ENCODE measurements at regions not wholly inside any gene's neighbourhood (a gene's known extent, or its start where the extent isn't known, plus 50 kb on each side); places are given as distances from the start of the nearest gene placed in this dataset.
"Not testable (repeated sequence)": the region's sequence is repeated elsewhere in the genome, so short reads cannot be mapped to it uniquely, and the experiment has no call there.

GRCh38 chr6:67133973-67134372, 1426.9 kb upstream of the EYS start:
- no peak for DNase-seq

GRCh38 chr6:67131827-67132226, 1424.8 kb upstream of the EYS start:
- no peak for DNase-seq

- no peak for DNase-seq
Observed at GRCh38 chr6:67129780-67130179, 1422.8 kb upstream of the EYS start.

- no peak for DNase-seq
Observed at GRCh38 chr6:67127041-67127440, 1420.0 kb upstream of the EYS start.

- DNase-seq = no peak
Observed at GRCh38 chr6:67121115-67121514, 1414.1 kb upstream of the EYS start.

- DNase-seq = no peak
Observed at GRCh38 chr6:67112120-67112519, 1405.1 kb upstream of the EYS start.

- DNase-seq = no peak
Observed at GRCh38 chr6:67102743-67103142, 1395.7 kb upstream of the EYS start.

- DNase-seq = not testable (repeated sequence)
Observed at GRCh38 chr6:67095618-67096226, 1388.7 kb upstream of the EYS start.

GRCh38 chr6:67094431-67094946, 1387.5 kb upstream of the EYS start:
- no peak for DNase-seq

GRCh38 chr6:67073938-67074337, 1366.9 kb upstream of the EYS start:
- no peak for DNase-seq

- no peak for DNase-seq
Observed at GRCh38 chr6:67068781-67069180, 1361.8 kb upstream of the EYS start.

GRCh38 chr6:67064323-67064722, 1357.3 kb upstream of the EYS start:
- no peak for DNase-seq

- no peak for DNase-seq
Observed at GRCh38 chr6:67047996-67048395, 1341.0 kb upstream of the EYS start.

GRCh38 chr6:67045076-67045475, 1338.0 kb upstream of the EYS start:
- no peak for DNase-seq

GRCh38 chr6:67031451-67031850, 1324.4 kb upstream of the EYS start:
- DNase-seq = no peak

GRCh38 chr6:67030861-67031260, 1323.8 kb upstream of the EYS start:
- DNase-seq = no peak

- DNase-seq = no peak
Observed at GRCh38 chr6:67016921-67017460, 1310.0 kb upstream of the EYS start.

GRCh38 chr6:67011441-67011840, 1304.4 kb upstream of the EYS start:
- no peak for DNase-seq

GRCh38 chr6:67009818-67010217, 1302.8 kb upstream of the EYS start:
- no peak for DNase-seq

- DNase-seq = no peak
Observed at GRCh38 chr6:67003844-67004243, 1296.8 kb upstream of the EYS start.

- no peak for DNase-seq
Observed at GRCh38 chr6:67000121-67000520, 1293.1 kb upstream of the EYS start.

GRCh38 chr6:66997579-66997978, 1290.6 kb upstream of the EYS start:
- not testable (repeated sequence) for DNase-seq

GRCh38 chr6:66995669-66996068, 1288.6 kb upstream of the EYS start:
- no peak for DNase-seq

- not testable (repeated sequence) for DNase-seq
Observed at GRCh38 chr6:66993708-66994107, 1286.7 kb upstream of the EYS start.

GRCh38 chr6:66993272-66993671, 1286.2 kb upstream of the EYS start:
- DNase-seq = no peak
